SK-N-SH treated with all-trans-retinoic acid at 6 μM for 48 hours (cell line): ENCODE measurements at regions not wholly inside any gene's neighbourhood (a gene's known extent, or its start where the extent isn't known, plus 50 kb on each side); places are given as distances from the start of the nearest gene placed in this dataset.

Experiments used
- ATAC-seq: fragments of 200-7000 bp; cut with Tn5 transposase; 3 replicates; pipeline ENCODE4 v1.9.1; 2020; ENCODE audit warnings: mild to moderate bottlenecking, moderate library complexity
- ARNTL ChIP-seq: fragments of 450-650 bp; formaldehyde crosslinking; IDR thresholded peaks from 2 replicates; pipeline ENCODE4 v1.5.0; 2020; ENCODE audit warnings: low read depth, mild to moderate bottlenecking, moderate library complexity, borderline replicate concordance
- CSDC2 ChIP-seq: fragments of 250-450 bp; sonication (Bioruptor Pico); IDR thresholded peaks from 2 replicates; pipeline ENCODE4 v1.5.0; 2020; ENCODE audit warnings: mild to moderate bottlenecking, moderate library complexity
- ESRRG ChIP-seq: fragments of 250-450 bp; sonication (Bioruptor Pico); IDR thresholded peaks from 2 replicates; pipeline ENCODE4 v1.6.1; 2021; ENCODE audit warnings: mild to moderate bottlenecking
- ISL1 ChIP-seq: fragments of 250-450 bp; sonication (Bioruptor Pico); IDR thresholded peaks from 2 replicates; pipeline ENCODE4 v2.1.2; 2022; ENCODE audit warnings: mild to moderate bottlenecking, moderate library complexity
- OSR1 ChIP-seq: fragments of 250-450 bp; sonication (Bioruptor Pico); IDR thresholded peaks from 2 replicates; pipeline ENCODE4 v1.8.0; 2022; ENCODE audit warnings: moderate library complexity, mild to moderate bottlenecking, inconsistent platforms
- PPARA ChIP-seq: fragments of 250-450 bp; sonication (Bioruptor Pico); IDR thresholded peaks from 2 replicates; pipeline ENCODE4 v1.5.0; 2020; ENCODE audit warnings: mild to moderate bottlenecking, borderline replicate concordance
- SNAI2 ChIP-seq: fragments of 250-450 bp; sonication (Bioruptor Pico); IDR thresholded peaks from 2 replicates; pipeline ENCODE4 v1.5.0; 2020; ENCODE audit warnings: mild to moderate bottlenecking, moderate library complexity
- TCF4 ChIP-seq: fragments of 250-450 bp; sonication (Bioruptor Pico); IDR thresholded peaks from 2 replicates; pipeline ENCODE4 v1.8.0; 2021; ENCODE audit warnings: mild to moderate bottlenecking, moderate library complexity, borderline replicate concordance
- TOX ChIP-seq: fragments of 250-450 bp; sonication (Bioruptor Pico); IDR thresholded peaks from 2 replicates; pipeline ENCODE4 v1.8.0; 2021; ENCODE audit warnings: mild to moderate bottlenecking, moderate library complexity, borderline replicate concordance
- ZC3H10 ChIP-seq: fragments of 250-450 bp; sonication (Bioruptor Pico); IDR thresholded peaks from 2 replicates; pipeline ENCODE4 v1.5.1; 2021; ENCODE audit warnings: mild to moderate bottlenecking, moderate library complexity
- ZFP30 ChIP-seq: fragments of 450-650 bp; formaldehyde crosslinking; IDR thresholded peaks from 2 replicates; pipeline ENCODE4 v1.5.0; 2022; ENCODE audit warnings: mild to moderate bottlenecking, moderate library complexity
- ZNF565 ChIP-seq: fragments of 450-650 bp; formaldehyde crosslinking; conservative IDR thresholded peaks from 2 replicates; pipeline ENCODE4 v1.5.0; 2020; ENCODE audit warnings: low read depth, mild to moderate bottlenecking, moderate library complexity
- ZNF70 ChIP-seq: fragments of 450-650 bp; formaldehyde crosslinking; IDR thresholded peaks from 2 replicates; pipeline ENCODE4 v1.5.0; 2020; ENCODE audit warnings: mild to moderate bottlenecking, moderate library complexity
- ZNF8 ChIP-seq: fragments of 450-650 bp; formaldehyde crosslinking; IDR thresholded peaks from 2 replicates; pipeline ENCODE4 v1.5.0; 2020; ENCODE audit warnings: mild to moderate bottlenecking, moderate library complexity
- TF ChIP-seq, protein P1 (sequence below): fragments of 250-450 bp; sonication (Bioruptor Pico); IDR thresholded peaks from 2 replicates; pipeline ENCODE4 v1.5.0; 2020; ENCODE audit warnings: mild to moderate bottlenecking, moderate library complexity
- TF ChIP-seq, protein P2 (sequence below): fragments of 250-450 bp; sonication (Bioruptor Pico); IDR thresholded peaks from 2 replicates; pipeline ENCODE4 v1.5.1; 2020; ENCODE audit warnings: low read depth, mild to moderate bottlenecking, moderate library complexity
- TF ChIP-seq, protein P3 (sequence below): fragments of 250-450 bp; sonication (Bioruptor Pico); IDR thresholded peaks from 2 replicates; pipeline ENCODE4 v1.8.0; 2020; ENCODE audit warnings: mild to moderate bottlenecking, moderate library complexity, borderline replicate concordance

DNA sequence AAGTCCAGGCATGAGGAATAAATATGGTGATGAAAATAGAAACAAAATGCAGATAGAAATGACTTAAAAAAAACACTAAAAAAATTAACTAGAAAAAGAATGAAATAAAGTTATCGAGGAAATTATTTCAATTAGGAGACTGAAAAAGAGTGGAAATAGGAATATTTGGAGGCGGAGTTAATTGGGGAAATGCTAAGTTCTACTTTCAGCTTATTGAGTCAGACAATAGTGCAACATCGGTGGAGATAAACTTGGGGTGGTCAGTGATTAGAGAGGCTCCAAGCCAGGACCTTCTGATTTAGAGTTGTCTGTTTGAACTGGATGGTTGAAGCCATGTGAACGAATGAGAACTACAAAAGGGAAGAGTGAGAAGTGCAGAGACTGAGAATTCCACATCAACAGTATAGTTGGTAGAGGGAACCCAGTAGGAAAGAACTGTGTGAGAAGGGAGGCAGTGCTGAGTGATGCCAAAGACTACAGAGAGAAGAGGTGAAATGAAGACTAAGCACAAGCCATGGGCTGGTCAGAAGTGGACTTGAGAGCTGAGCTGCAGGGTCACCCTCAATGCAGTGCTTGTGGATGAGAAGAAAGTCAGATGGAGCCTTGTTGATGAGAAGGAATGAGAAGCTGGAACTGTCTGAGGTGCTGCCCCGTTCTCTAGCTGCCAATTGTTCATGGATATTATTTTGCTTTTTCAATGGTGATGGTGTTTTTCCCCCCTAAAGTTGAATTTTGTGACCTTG, 160.7 kb downstream of the ICE1 start:
- TF ChIP-seq CSDC2 = no peak
- no peak for TF ChIP-seq ZNF70 (CRISPR knock-in tag)
- TF ChIP-seq ISL1 = no peak
- TF ChIP-seq TOX (CRISPR knock-in tag) = no peak
- TF ChIP-seq, protein P1, sequence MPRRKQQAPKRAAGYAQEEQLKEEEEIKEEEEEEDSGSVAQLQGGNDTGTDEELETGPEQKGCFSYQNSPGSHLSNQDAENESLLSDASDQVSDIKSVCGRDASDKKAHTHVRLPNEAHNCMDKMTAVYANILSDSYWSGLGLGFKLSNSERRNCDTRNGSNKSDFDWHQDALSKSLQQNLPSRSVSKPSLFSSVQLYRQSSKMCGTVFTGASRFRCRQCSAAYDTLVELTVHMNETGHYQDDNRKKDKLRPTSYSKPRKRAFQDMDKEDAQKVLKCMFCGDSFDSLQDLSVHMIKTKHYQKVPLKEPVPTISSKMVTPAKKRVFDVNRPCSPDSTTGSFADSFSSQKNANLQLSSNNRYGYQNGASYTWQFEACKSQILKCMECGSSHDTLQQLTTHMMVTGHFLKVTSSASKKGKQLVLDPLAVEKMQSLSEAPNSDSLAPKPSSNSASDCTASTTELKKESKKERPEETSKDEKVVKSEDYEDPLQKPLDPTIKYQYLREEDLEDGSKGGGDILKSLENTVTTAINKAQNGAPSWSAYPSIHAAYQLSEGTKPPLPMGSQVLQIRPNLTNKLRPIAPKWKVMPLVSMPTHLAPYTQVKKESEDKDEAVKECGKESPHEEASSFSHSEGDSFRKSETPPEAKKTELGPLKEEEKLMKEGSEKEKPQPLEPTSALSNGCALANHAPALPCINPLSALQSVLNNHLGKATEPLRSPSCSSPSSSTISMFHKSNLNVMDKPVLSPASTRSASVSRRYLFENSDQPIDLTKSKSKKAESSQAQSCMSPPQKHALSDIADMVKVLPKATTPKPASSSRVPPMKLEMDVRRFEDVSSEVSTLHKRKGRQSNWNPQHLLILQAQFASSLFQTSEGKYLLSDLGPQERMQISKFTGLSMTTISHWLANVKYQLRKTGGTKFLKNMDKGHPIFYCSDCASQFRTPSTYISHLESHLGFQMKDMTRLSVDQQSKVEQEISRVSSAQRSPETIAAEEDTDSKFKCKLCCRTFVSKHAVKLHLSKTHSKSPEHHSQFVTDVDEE (CRISPR knock-in tag) = no peak

DNA sequence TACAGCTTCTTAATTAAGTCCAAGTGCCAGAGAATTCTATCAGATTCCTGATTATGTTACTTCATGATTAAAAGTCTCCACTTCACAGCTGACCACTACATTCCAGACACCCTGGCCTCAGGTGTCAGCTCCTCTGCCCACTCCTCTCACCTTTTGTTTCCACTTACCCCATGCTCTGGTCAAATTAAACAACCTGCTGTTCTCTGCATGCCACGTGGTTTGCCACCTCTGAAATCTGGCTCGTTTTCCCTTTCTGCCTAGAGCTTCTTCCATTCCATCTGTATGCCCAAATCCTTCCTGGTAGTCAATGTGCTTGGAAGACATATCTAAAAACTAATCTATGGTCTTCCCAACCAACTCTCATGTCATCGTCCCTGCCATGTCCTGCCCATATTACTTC, 158.6 kb downstream of the ICE1 start:
- no peak for ATAC-seq

More for the DNA sequence above, 160.7 kb downstream of the ICE1 start:
- no peak for ATAC-seq

DNA sequence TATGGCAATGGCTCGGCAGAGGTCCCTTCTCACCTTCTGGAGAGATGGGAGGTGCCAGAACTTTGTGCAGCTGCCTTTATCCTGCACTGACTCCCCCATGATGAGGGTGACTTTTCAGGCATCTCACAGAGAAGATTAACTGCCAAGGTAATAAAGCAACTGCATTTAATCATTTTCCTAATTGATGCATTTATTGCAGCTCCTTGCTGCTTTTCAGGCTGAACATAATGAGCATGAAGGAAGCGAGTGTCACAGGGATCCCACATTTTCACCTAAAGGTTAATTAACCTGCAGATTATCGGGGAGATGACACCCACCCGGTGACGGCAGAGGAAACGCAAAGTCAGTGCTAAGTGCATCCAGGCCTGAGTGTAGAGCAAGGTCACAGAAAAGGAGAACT, 154.3 kb downstream of the ICE1 start:
- TF ChIP-seq ARNTL (CRISPR knock-in tag) = no peak
- TF ChIP-seq ISL1 = no peak
- no peak for TF ChIP-seq TOX (CRISPR knock-in tag)
- no peak for TF ChIP-seq ZNF70 (CRISPR knock-in tag)
- TF ChIP-seq, protein P2, sequence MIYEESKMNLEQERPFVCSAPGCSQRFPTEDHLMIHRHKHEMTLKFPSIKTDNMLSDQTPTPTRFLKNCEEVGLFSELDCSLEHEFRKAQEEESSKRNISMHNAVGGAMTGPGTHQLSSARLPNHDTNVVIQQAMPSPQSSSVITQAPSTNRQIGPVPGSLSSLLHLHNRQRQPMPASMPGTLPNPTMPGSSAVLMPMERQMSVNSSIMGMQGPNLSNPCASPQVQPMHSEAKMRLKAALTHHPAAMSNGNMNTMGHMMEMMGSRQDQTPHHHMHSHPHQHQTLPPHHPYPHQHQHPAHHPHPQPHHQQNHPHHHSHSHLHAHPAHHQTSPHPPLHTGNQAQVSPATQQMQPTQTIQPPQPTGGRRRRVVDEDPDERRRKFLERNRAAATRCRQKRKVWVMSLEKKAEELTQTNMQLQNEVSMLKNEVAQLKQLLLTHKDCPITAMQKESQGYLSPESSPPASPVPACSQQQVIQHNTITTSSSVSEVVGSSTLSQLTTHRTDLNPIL (CRISPR knock-in tag) = no peak
- TF ChIP-seq, protein P1 (CRISPR knock-in tag) = no peak
- TF ChIP-seq ZC3H10 (CRISPR knock-in tag) = no peak
- no peak for TF ChIP-seq ZNF8 (CRISPR knock-in tag)
- no peak for TF ChIP-seq PPARA (CRISPR knock-in tag)
- TF ChIP-seq CSDC2 = no peak
- TF ChIP-seq ESRRG (CRISPR knock-in tag) = no peak
- no peak for TF ChIP-seq OSR1
- TF ChIP-seq ZNF565 (CRISPR knock-in tag) = no peak
- TF ChIP-seq, protein P3, sequence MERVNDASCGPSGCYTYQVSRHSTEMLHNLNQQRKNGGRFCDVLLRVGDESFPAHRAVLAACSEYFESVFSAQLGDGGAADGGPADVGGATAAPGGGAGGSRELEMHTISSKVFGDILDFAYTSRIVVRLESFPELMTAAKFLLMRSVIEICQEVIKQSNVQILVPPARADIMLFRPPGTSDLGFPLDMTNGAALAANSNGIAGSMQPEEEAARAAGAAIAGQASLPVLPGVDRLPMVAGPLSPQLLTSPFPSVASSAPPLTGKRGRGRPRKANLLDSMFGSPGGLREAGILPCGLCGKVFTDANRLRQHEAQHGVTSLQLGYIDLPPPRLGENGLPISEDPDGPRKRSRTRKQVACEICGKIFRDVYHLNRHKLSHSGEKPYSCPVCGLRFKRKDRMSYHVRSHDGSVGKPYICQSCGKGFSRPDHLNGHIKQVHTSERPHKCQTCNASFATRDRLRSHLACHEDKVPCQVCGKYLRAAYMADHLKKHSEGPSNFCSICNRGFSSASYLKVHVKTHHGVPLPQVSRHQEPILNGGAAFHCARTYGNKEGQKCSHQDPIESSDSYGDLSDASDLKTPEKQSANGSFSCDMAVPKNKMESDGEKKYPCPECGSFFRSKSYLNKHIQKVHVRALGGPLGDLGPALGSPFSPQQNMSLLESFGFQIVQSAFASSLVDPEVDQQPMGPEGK = no peak

More for the DNA sequence above, 158.6 kb downstream of the ICE1 start:
- TF ChIP-seq, protein P3 = no peak
- TF ChIP-seq OSR1 (no peak), ESRRG (CRISPR knock-in tag) (no peak), TCF4 (CRISPR knock-in tag) (no peak), ZFP30 (CRISPR knock-in tag) (no peak), PPARA (CRISPR knock-in tag) (no peak), SNAI2 (no peak), ZNF70 (CRISPR knock-in tag) (no peak), ISL1 (no peak), ZNF8 (CRISPR knock-in tag) (no peak), CSDC2 (no peak)

More for the DNA sequence above, 154.3 kb downstream of the ICE1 start:
- ATAC-seq = no peak
